Thoracic aorta (tissue), 2 donors: ENCODE measurements at regions not wholly inside any gene's neighbourhood (a gene's known extent, or its start where the extent isn't known, plus 50 kb on each side); places are given as distances from the start of the nearest gene placed in this dataset.

Source experiments
- ATAC-seq: fragments of 150-250 bp; one replicate; pipeline ENCODE4 v1.8.0; 2017; ENCODE audit warnings: low read depth; ENCODE audit not compliant: insufficient number of reproducible peaks, low FRiP score
- DNase-seq: peaks from one replicate; pipeline ENCODE4 v3.0.0-alpha.2; 2020; ENCODE audit warnings: low spot score
- H3K27ac ChIP-seq, 2 donors: fragments of 200-600 bp; sonication (generic); 1 replicate in 1 of 2; 2 replicates in 1 of 2; pipeline ENCODE4 v1.5.1; 2016; ENCODE audit warnings: mild to moderate bottlenecking in 2 of 2, moderate library complexity in 2 of 2
- H3K27me3 ChIP-seq: fragments of 200-600 bp; sonication (generic); replicated peaks from 2 replicates; pipeline ENCODE4 v1.6.0; 2016; ENCODE audit warnings: mild to moderate bottlenecking; ENCODE audit not compliant: insufficient read depth
- H3K36me3 ChIP-seq: fragments of 200-600 bp; sonication (generic); one replicate; pipeline ENCODE4 v1.5.1; 2016
- H3K4me1 ChIP-seq, 2 donors: fragments of 200-600 bp; sonication (generic); 1 replicate in 1 of 2; 2 replicates in 1 of 2; pipeline versions ENCODE4 v1.5.1 to v1.6.0; 2016; ENCODE audit warnings: low read depth in 2 of 2, mild to moderate bottlenecking in 1 of 2; ENCODE audit not compliant: control insufficient read depth in 1 of 2
- H3K4me3 ChIP-seq: fragments of 200-600 bp; sonication (generic); 2 replicates; pipeline ENCODE4 v1.5.1; 2016; ENCODE audit warnings: mild to moderate bottlenecking
- H3K9me3 ChIP-seq: fragments of 200-600 bp; sonication (generic); 2 replicates; pipeline ENCODE4 v1.5.1; 2016
- TF ChIP-seq, protein P1 (sequence below): fragments of 200-600 bp; sonication (generic); IDR thresholded peaks from one replicate; pipeline ENCODE4 v1.5.1; 2019; ENCODE audit warnings: antibody characterized with exemption

DNA sequence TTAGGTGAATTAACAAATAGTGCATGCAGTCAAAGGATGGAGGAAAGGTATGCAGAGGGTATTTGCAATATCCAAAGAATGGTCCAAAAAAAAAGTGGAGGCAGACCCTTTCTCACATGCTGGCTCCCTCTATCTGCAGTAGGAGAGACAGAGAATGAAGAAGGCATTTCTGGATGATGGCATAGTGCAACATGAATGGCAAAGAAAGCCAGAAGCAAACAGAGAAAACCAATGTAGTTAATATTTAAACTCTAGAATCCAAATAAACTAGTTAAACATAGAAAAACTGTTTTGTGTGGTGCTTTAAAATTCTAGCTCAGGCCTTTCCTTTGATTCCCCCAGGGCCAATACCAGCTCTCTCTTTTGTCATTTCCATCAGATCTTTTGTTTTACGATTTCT is 403.1 kb upstream of the WWC1 start:
- H3K36me3 ChIP-seq, result no peaks in the 10 kb centered on the region
- ATAC-seq (no peak), DNase-seq (no peak)
- no peaks in the 10 kb centered on the region for H3K4me1 ChIP-seq
- no peak overlapping the region for H3K27ac ChIP-seq
- no peaks in the 10 kb centered on the region for H3K27me3 ChIP-seq
- no peaks in the 10 kb centered on the region for H3K9me3 ChIP-seq
- H3K4me3 ChIP-seq, result no peak overlapping the region
- TF ChIP-seq, protein P1, sequence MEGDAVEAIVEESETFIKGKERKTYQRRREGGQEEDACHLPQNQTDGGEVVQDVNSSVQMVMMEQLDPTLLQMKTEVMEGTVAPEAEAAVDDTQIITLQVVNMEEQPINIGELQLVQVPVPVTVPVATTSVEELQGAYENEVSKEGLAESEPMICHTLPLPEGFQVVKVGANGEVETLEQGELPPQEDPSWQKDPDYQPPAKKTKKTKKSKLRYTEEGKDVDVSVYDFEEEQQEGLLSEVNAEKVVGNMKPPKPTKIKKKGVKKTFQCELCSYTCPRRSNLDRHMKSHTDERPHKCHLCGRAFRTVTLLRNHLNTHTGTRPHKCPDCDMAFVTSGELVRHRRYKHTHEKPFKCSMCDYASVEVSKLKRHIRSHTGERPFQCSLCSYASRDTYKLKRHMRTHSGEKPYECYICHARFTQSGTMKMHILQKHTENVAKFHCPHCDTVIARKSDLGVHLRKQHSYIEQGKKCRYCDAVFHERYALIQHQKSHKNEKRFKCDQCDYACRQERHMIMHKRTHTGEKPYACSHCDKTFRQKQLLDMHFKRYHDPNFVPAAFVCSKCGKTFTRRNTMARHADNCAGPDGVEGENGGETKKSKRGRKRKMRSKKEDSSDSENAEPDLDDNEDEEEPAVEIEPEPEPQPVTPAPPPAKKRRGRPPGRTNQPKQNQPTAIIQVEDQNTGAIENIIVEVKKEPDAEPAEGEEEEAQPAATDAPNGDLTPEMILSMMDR, result no peak

DNA sequence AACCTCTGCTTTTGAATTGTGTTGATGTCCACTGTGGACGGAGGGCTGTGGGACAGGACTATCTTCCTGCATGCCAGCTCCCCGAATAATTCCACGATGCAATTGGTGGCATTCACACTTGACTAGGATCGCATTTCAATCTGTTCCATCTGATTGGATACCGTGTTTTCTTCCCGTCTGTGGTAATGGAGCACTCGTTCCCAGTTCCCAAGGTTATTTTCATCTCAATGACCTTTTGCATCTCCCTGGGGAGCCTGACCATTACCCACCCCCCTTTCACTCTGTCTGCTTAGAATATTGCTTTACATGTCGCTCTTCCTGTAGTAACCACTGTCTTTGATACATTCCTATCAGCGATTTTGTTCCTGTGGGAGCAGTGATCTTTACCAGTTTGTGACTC is 402.2 kb upstream of the WWC1 start:
- Histone ChIP-seq H3K27ac (no peak overlapping the region), H3K4me3 (no peak overlapping the region), H3K9me3 (no peaks in the 10 kb centered on the region), H3K27me3 (no peaks in the 10 kb centered on the region), H3K36me3 (no peaks in the 10 kb centered on the region), H3K4me1 (no peaks in the 10 kb centered on the region)
- TF ChIP-seq, protein P1, result no peak
- no peak for DNase-seq
- no peak for ATAC-seq

DNA sequence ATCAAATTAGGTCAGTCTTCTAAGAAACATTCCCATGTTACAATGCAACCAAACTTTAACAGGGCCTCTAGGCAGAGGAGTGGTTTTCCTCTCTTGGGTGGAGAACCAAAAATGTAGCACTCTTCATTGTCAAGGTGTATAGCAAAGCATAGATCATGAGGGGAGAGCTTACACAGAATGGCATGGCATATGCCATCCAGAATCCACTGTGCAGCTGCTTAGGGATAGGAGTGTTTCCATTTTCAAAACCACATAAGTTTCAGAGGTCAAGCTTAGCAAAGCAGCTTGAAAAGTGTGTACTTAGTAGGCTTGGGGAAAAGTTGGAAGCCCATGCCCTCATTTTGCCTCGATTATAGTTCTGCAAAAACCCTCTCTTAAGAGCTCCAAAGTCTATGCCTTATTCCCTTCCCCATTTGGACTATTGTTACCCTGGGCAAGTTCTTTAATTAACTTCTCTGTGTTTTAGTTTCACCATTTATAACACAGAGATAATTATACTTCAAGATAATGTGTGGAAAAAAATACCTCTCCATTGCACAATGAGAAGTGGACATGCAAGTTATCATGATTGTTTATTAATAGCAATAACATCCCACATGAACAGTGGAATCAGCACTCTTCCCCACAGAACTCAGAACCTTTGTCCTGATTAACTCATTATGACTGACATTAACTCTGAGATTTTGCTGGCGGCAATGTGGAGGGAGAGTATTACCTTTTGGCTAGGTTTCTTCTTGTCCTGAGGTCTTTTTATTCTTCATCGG is 398.9 kb upstream of the WWC1 start:
- Histone ChIP-seq H3K4me1 (no peaks in the 10 kb centered on the region), H3K36me3 (no peaks in the 10 kb centered on the region), H3K27me3 (no peaks in the 10 kb centered on the region), H3K27ac (no peak overlapping the region), H3K4me3 (no peak overlapping the region), H3K9me3 (no peaks in the 10 kb centered on the region)
- TF ChIP-seq, protein P1, result no peak
- no peak for ATAC-seq
- DNase-seq, result no peak

DNA sequence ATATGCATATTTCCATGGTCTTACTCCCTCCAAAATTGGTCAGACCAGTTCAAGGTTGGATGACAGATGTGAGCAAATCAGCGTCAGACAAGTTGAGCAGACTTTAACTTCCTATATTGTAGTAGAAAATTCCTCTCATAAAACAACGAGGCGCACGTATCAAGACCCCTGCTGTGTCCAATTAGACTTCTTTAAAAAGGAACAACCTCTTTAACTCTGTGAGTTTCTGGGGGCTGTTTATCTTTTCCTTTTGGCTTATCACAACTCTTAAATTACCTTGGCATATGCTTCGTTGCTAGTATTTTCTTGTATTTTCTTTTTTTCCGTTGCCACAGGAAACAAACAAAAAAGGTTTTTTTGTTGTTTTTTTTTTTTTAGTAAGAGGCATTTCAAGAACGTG is 398.2 kb upstream of the WWC1 start:
- TF ChIP-seq, protein P1, result no peak
- H3K27me3 ChIP-seq, result no peaks in the 10 kb centered on the region
- no peak overlapping the region for H3K4me3 ChIP-seq
- no peak overlapping the region for H3K27ac ChIP-seq
- no peak for ATAC-seq
- H3K4me1 ChIP-seq, result no peaks in the 10 kb centered on the region
- H3K9me3 ChIP-seq, result no peaks in the 10 kb centered on the region
- no peak for DNase-seq
- no peaks in the 10 kb centered on the region for H3K36me3 ChIP-seq

DNA sequence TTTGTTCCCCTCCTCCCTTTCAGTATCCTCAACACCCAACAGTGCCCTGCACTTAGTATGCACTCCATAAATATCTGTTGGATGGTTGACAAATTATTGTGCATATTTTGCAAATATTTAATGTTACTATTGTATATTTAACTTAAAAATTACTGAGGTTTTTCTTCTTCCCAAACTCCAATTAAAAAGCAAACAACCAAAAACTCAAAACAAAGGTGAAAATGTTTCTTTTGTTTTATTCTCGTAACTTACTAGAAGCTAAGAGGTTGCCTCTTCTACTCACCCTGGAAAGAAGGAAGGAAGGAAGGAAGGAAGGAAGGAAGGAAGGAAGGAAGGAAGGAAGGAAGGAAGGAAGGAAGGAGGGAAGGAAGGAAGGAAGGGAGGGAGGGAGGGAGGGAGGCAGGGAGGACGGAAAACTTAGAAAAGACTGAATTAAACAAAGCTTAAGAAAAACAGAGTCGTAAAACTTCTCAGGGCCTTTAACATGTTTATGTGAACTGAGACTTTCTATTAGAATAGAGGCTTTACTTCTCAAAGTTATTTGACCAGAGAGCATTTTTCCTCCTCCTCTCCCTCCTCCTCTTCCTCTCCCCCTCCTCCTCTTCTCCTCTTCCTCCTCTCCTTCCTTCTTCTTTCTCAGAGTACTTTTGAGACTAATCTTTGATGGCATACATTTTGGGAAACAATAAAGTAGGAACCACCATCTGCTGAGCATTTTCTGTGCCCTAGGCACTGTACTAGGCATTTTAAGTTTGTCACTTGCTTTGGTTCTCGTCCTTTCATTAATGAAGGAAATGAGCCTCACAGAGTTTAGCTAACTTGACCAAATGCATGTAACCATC is 396.6 kb upstream of the WWC1 start:
- DNase-seq (no peak), ATAC-seq (no peak)
- Histone ChIP-seq H3K36me3 (no peaks in the 10 kb centered on the region), H3K4me3 (no peak overlapping the region), H3K4me1 (no peaks in the 10 kb centered on the region), H3K27ac (no peak overlapping the region), H3K9me3 (no peaks in the 10 kb centered on the region), H3K27me3 (no peaks in the 10 kb centered on the region)
- TF ChIP-seq, protein P1, result no peak
